GM18909 (cell line): ENCODE measurements at regions not wholly inside any gene's neighbourhood (a gene's known extent, or its start where the extent isn't known, plus 50 kb on each side); places are given as distances from the start of the nearest gene placed in this dataset.
"Not testable (repeated sequence)": the region's sequence is repeated elsewhere in the genome, so short reads cannot be mapped to it uniquely, and the experiment has no call there.

Experiments
- ATAC-seq: cut with Tn5 transposase; IDR thresholded peaks from one replicate; pipeline ENCODE4 v1.9.1; 2021; ENCODE audit warnings: mild to moderate bottlenecking; ENCODE audit not compliant: unreplicated experiment, poor library complexity

DNA sequence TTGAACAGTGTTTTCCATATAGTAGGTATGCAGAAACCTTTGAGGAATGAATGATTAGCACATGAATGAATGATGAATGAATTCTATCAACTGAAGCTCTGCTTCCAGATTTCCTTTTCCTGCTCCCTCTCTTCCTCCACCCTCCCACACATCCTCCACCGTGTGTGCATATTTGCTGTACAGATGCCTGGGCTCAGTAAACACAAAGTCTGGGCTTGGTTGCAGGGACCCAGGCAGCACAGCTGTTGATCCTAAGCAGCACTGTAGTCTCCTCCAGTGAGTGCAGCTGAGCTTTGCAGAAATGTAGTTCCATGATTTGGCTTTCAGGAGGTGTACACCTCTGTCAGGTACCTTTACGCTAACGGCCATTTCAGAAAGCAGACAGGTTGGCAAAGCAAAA, 611.7 kb downstream of the NUF2 start:
- ATAC-seq = no peak

- no peak for ATAC-seq
Measured at GRCh38 chr1:163935738-163936374, 614.1 kb downstream of the NUF2 start.

DNA sequence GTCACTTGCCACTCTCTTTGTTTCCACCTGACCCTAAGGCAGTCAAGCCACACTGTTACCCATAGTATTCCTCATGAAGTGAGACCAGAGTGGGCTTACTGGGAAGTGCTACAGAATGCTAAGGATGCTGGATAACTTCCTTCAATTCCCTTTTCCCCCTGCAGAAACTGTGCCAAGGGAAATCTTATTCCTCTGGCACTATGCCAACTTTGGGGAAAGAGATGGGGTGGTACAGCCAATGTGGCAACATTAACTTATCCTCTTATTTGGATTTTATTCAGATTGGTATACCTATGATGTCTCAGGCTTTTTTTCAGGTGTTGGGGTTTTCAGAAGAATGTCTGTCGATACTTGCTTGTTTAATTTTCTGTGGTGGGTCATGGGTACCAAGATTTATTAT, 599.4 kb upstream of the PBX1 start:
- ATAC-seq = no peak

- ATAC-seq = no peak
Measured at GRCh38 chr1:163970151-163970550, 588.8 kb upstream of the PBX1 start.

GRCh38 chr1:163970699-163971098, 588.3 kb upstream of the PBX1 start:
- no peak for ATAC-seq

DNA sequence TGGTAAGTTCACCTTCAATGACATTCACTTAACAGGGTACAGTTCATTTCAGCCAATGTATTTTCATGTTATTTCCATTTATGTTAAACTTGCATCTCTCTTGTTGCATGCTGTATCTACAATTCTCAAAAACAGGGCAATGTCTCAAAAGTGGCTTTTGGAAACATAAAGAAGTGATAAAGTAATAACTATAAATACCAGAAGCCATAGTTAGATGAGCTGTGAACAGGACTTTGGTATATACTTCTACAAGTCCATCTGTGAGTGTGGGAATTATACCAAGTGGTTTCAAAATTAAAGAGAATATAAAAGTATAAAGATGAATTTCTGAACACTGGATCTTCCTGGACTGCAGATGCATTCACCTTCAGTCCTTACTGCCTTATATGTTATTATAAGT, 585.4 kb upstream of the PBX1 start:
- no peak for ATAC-seq

DNA sequence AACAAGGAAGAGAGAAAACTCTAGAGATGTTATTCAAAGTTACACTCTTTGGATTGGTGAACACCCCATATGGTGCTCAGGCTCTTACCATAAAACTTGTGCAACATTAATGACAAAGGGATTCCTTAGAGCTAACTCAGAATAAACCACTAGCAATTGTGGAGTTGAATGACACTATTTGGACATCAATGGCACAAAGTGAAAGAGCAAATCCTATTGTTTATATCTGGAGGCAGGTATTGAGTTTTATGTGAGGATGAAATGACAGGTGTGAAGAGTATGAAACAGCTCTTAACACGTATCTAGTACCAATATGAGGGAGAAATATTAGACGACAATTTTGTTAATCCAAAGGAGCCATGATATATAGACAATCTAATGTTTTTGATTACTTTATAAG, 584.9 kb upstream of the PBX1 start:
- no peak for ATAC-seq

DNA sequence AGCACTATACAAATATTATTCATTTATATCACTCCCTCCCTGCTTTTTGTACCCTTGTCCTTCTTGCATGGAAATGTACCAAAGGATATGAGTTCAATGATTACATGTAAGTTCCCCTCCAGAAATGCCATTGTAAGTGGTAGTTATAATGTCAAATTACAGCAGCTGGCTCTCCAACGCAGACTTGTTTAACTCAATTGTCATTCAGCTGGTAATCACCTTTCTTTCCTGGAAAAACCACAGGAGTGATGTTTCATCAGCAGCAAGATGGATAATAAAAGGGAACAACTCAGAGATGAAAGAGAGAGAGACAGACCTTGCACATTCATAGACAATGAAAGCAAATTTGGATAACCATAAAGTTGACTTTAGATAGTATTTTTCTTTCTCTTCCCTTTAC, 578.6 kb upstream of the PBX1 start:
- no peak for ATAC-seq

- no peak for ATAC-seq
Measured at GRCh38 chr1:163981500-163982030, 577.4 kb upstream of the PBX1 start.

DNA sequence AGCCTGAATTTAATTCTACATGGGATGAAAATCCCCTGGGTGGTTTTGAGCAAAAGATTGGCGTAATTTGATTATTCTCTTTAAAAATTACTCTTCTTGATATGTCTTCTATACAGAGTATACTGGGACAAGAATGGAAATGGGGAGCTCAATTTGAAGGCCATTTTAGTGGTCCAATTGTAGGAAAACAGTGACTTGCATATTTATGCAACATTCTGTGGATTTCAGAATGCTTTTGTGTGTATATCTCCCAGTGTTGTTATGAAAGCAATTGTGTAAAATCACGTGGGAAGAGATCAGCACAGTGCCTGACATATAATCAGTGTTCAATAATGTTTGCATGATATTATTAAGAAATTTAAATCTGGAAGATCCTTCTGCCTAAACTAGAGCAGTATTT, 575.9 kb upstream of the PBX1 start:
- no peak for ATAC-seq

DNA sequence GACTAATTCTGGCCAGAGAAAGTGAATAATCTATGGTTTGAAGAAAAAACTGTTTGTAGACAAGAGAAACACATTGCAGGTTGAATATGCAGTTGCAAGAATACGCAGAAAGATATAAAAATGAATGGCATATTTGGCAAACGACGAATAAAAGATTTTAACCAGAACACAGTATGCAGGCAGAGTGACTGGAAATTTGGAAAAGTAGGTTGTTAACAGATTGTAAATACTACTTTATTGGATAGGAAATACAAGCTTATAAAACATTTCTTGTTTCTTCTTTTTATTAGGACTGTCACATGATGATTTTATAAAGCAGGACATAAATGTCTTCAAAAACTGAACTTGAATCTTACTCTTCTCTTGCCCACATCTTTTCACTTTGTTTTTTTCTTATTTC, 573.3 kb upstream of the PBX1 start:
- no peak for ATAC-seq

GRCh38 chr1:163999131-163999530, 559.9 kb upstream of the PBX1 start:
- no peak for ATAC-seq

DNA sequence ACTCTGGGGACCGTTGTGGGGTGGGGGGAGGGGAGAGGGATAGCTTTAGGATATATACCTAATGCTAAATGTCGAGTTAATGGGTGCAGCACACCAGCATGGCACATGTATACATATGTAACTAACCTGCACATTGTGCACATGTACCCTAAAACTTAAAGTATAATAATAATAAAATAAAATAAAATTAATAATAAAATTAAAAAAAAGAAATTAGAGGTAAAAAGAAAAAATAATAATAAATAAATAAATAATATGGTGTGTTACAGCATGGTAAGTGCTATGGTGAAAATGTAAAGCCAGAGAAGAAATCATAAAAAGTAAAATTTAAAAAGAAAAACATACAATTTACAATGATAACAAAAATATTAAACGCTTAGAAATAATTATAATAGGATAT, 552.8 kb upstream of the PBX1 start:
- ATAC-seq = not testable (repeated sequence)

GRCh38 chr1:164006621-164007020, 552.4 kb upstream of the PBX1 start:
- no peak for ATAC-seq

DNA sequence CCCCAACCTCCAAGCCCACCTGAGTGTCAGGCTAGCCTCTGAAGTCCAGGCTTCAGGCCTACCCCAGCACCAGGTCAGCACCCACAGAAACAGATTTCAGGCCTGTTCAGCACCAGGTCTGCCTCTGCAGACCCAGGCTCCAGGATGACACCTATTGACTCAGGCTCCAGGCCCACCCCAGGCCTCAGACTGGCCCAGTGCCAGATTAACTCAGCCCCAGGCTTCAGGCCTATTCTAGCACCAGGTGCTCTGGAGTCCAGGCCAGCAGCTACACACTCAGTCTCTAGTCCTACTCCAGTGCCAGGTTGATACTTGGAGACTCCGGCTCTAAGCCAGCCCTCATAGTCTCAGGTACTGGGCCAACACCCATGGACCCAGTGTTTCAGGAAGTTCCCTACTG, 541.7 kb upstream of the PBX1 start:
- no peak for ATAC-seq

DNA sequence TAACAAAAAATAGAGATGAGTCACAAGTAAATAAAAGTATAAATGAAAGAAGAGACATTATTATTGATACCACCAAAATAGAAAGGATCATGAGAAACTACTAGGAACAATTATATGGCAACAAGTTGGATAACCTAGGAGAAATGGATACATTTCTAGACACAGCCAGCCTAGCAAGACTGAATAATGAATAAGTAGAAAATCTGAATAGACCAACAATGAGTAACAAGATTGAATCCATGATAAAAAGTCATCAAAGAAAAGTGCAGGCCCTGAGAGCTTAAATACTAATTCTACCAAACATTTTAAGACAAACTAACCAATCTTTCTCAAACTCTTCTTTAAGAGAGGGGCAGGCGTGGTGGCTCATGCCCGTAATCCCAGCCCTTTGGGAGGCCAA, 538.6 kb upstream of the PBX1 start:
- ATAC-seq = no peak

DNA sequence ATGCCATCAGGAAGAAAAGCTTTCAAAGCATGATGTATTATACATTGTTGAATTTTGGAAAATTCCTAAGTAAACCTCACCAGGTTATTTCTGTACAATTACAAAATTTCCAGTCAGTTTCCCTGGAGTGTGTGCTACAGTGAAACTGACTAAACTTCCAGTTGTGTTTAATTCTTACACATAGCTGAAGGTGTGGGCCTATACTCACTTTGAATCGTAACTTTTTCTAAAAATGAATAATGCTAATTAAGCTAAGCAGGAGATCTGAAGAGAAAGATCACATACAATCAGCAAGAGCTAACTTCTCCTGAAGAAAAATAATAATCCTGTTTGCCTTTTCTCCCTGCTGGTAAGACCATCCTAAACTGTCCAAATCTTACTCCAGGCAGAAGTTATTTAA, 537.2 kb upstream of the PBX1 start:
- ATAC-seq = no peak

DNA sequence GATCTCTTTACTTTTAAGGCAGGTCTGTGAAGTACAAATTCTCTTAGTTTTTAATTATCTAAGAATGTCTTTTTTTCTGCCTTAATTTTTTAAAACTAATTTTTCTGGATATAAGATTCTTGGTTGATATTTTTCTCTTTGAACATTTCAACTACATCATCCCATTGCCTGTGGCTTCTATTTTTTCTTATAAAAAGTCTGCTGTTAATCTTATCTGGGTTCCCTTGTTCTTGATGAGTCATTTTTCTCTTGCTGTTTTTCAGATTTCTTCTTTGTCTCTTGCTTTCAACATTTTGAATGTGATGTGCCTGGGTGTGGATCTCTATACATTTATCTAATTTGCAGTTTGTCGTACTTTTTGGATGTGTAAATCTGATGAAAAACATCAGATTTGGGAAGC, 525.2 kb upstream of the PBX1 start:
- no peak for ATAC-seq

DNA sequence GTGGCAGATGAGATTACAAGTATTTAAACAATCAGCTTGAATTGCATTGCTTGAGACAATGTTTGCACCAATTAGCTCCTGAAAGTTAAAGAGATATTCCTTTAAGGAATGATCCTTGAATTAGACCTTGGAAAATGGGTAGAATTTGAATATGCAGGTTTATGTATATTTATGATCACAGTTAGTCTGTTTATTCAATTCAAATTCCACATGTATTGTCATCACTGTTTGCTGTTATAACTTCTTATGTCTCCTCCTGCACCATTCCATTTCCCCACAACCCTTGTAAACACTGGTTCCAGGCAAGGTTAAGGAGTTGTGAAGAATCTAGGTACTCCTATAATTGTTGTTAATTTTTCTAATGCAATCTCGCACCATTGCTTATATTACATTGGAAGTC, 518.2 kb upstream of the PBX1 start:
- no peak for ATAC-seq

GRCh38 chr1:164051782-164052181, 507.2 kb upstream of the PBX1 start:
- no peak for ATAC-seq

DNA sequence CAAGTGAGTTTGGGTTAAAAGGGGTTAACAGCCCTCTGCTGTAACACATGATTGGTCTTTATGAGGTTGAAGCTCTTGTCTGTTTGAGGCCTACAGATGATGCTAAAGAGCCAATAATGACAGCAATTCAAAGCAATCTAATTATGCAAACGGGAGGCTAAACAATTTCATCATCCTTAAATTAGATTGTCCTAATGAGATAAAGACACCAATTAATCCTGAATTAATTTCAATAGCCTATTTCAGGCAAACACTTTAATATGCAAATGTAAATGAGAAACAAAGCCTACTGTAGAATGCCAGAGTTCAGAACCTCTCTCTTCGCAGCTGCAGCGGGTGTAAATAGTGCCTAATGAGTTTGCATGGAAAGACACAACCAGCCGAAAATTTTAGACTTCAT, 504.7 kb upstream of the PBX1 start:
- ATAC-seq = no peak

- no peak for ATAC-seq
Measured at GRCh38 chr1:164058198-164058597, 500.8 kb upstream of the PBX1 start.

GRCh38 chr1:164061528-164061927, 497.5 kb upstream of the PBX1 start:
- no peak for ATAC-seq
